Inflammatory macrophage treated with lipopolysaccharide for 4 hours (primary cell): ENCODE measurements at regions not wholly inside any gene's neighbourhood (a gene's known extent, or its start where the extent isn't known, plus 50 kb on each side); places are given as distances from the start of the nearest gene placed in this dataset.

Experiments used
- DNase-seq: peaks from one replicate; pipeline ENCODE4 v3.0.0-alpha.2; 2020

- DNase-seq, result no peak
Observed at GRCh38 chr6:71056656-71057055, 99.8 kb upstream of the B3GAT2 start.

GRCh38 chr6:71066153-71066552, 109.3 kb upstream of the B3GAT2 start:
- no peak for DNase-seq

GRCh38 chr6:71067816-71068215, 111.0 kb upstream of the B3GAT2 start:
- DNase-seq, result no peak

GRCh38 chr6:71072508-71072907, 115.6 kb upstream of the B3GAT2 start:
- DNase-seq, result no peak

GRCh38 chr6:71077655-71078054, 120.8 kb upstream of the B3GAT2 start:
- no peak for DNase-seq

- DNase-seq, result no peak
Observed at GRCh38 chr6:71079677-71080076, 122.8 kb upstream of the B3GAT2 start.

- DNase-seq, result no peak
Observed at GRCh38 chr6:71080133-71080532, 123.3 kb upstream of the B3GAT2 start.

GRCh38 chr6:71080826-71081225, 124.0 kb upstream of the B3GAT2 start:
- no peak for DNase-seq

- no peak for DNase-seq
Observed at GRCh38 chr6:71082033-71082650, 125.3 kb upstream of the B3GAT2 start.

GRCh38 chr6:71083308-71083820, 126.5 kb upstream of the B3GAT2 start:
- DNase-seq, result no peak

- DNase-seq, result no peak
Observed at GRCh38 chr6:71088166-71088565, 131.3 kb upstream of the B3GAT2 start.

GRCh38 chr6:71090217-71090616, 133.4 kb upstream of the B3GAT2 start:
- no peak for DNase-seq

- no peak for DNase-seq
Observed at GRCh38 chr6:71091167-71091566, 134.3 kb upstream of the B3GAT2 start.

- no peak for DNase-seq
Observed at GRCh38 chr6:71091956-71092355, 135.1 kb upstream of the B3GAT2 start.

- DNase-seq, result peak; percentile 8
Observed at GRCh38 chr6:71097264-71097663, 140.4 kb upstream of the B3GAT2 start.

GRCh38 chr6:71099649-71100048, 142.8 kb upstream of the B3GAT2 start:
- DNase-seq, result no peak

GRCh38 chr6:71103130-71103529, 146.3 kb upstream of the B3GAT2 start:
- DNase-seq, result no peak

- DNase-seq, result no peak
Observed at GRCh38 chr6:71103641-71104040, 146.8 kb upstream of the B3GAT2 start.

- no peak for DNase-seq
Observed at GRCh38 chr6:71106276-71106675, 149.4 kb upstream of the B3GAT2 start.

- peak; percentile 16 for DNase-seq
Observed at GRCh38 chr6:71107911-71108420, 151.1 kb upstream of the B3GAT2 start.

- no peak for DNase-seq
Observed at GRCh38 chr6:71114544-71114943, 157.7 kb upstream of the B3GAT2 start.

- peak; percentile 40 for DNase-seq
Observed at GRCh38 chr6:71114986-71115385, 158.1 kb upstream of the B3GAT2 start.

GRCh38 chr6:71119560-71119959, 162.7 kb upstream of the B3GAT2 start:
- DNase-seq, result no peak

GRCh38 chr6:71123051-71123450, 165.6 kb upstream of the OGFRL1 start:
- DNase-seq, result no peak

GRCh38 chr6:71124340-71124739, 164.3 kb upstream of the OGFRL1 start:
- DNase-seq, result no peak
